ENCODE measurements at regions not wholly inside any gene's neighbourhood (a gene's known extent, or its start where the extent isn't known, plus 50 kb on each side); places are given as distances from the start of the nearest gene placed in this dataset.
"Not testable (repeated sequence)": the region's sequence is repeated elsewhere in the genome, so short reads cannot be mapped to it uniquely, and the experiment has no call there.

DNA sequence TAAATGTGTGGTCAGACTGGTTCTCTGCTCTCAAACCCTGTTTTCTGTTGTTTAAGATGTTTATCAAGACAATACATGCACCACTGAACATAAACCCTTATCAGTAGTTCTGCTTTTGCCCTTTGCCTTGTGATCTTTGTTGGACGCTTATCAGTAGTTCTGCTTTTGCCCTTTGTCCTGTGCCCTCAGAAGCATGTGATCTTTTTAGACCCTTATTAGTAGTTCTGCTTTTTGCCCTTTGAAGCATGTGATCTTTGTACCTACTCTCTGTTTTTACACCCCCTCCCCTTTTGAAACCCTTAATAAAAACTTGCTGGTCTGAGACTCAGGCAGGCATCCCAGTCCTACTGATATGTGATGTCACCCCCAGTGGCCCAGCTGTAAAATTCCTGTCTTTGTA is 121.7 kb upstream of the GC start:
- not testable (repeated sequence) for H3K79me1 ChIP-seq (ENCODE audit: low read depth, low read length); H2BK5ac ChIP-seq (ENCODE audit: low read length); H3K23ac ChIP-seq (ENCODE audit: low read depth, low read length, poor library complexity); H3K4me1 ChIP-seq (ENCODE audit: control insufficient read depth in 2 of 2, insufficient read depth in 1 of 2, low read depth in 1 of 2, low read length in 2 of 2); H3K18ac ChIP-seq (ENCODE audit: low read length); H2AFZ ChIP-seq (ENCODE audit: low read length); DNase-seq (ENCODE audit: low spot score); H4K8ac ChIP-seq (ENCODE audit: low read depth, low read length); H2BK12ac ChIP-seq (ENCODE audit: low read length); H3K27me3 ChIP-seq (ENCODE audit: control insufficient read depth in 3 of 3, insufficient read depth in 3 of 3, low read depth in 1 of 3, low read length in 3 of 3); H3K4ac ChIP-seq (ENCODE audit: low read length); H3K4me3 ChIP-seq (ENCODE audit: low read length in 2 of 2); H3K36me3 ChIP-seq (replicated peaks in 1 of 2; ENCODE audit: control insufficient read depth in 2 of 2, insufficient read depth in 2 of 2, low read length in 2 of 2); H3K4me2 ChIP-seq (ENCODE audit: insufficient read depth, low read length, poor library complexity, severe bottlenecking); H2AK5ac ChIP-seq (ENCODE audit: low read depth, low read length); H3K14ac ChIP-seq (ENCODE audit: low read length); H2BK120ac ChIP-seq (ENCODE audit: low read depth, low read length); H3K27ac ChIP-seq (replicated peaks; ENCODE audit: low read length); H4K91ac ChIP-seq (ENCODE audit: low read depth, low read length, poor library complexity); H3K9me3 ChIP-seq (replicated peaks in 1 of 2; ENCODE audit: control insufficient read depth in 2 of 2, insufficient read depth in 1 of 2, low read depth in 1 of 2, low read length in 2 of 2); H2BK15ac ChIP-seq (ENCODE audit: low read length); H3K9ac ChIP-seq (ENCODE audit: low read depth, low read length, poor library complexity)
- WGBS, 2 donors (ENCODE audit: extremely low coverage in 2 of 2, insufficient read length in 2 of 2, insufficient replicate concordance in 1 of 2) = no CpG with 5 or more reads among the region's 1 CpG

DNA sequence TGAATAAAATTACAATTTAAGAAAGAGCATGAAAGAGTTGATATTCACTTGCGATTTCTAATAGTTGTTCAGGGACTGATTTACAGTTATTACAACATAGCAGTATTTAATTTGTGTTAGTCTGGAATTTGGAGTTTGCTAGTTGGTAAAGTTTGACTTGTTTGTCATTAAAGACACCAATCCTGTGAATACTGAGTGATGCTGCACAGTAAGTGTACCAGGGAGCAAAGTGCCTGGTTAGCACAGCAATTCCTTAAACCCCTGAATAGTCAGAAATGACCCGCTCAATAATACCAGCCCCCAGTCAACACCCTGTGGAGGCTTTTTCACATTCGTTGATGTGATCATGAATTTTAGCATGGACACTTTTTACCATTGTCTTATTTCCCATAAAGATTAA is 122.2 kb upstream of the GC start:
- WGBS, 2 donors (ENCODE audit: extremely low coverage in 2 of 2, insufficient read length in 2 of 2, insufficient replicate concordance in 1 of 2) = no CpG with 5 or more reads among the region's 3 CpGs
- Histone ChIP-seq H3K79me1 (ENCODE audit: low read depth, low read length) (no peaks in the 10 kb centered on the region), H3K4me1 (ENCODE audit: control insufficient read depth in 2 of 2, insufficient read depth in 1 of 2, low read depth in 1 of 2, low read length in 2 of 2) (no peaks in the 10 kb centered on the region), H3K36me3 (replicated peaks in 1 of 2; ENCODE audit: control insufficient read depth in 2 of 2, insufficient read depth in 2 of 2, low read length in 2 of 2) (no peaks in the 10 kb centered on the region), H2BK120ac (ENCODE audit: low read depth, low read length) (no peak overlapping the region), H4K91ac (ENCODE audit: low read depth, low read length, poor library complexity) (no peak overlapping the region), H4K8ac (ENCODE audit: low read depth, low read length) (no peak overlapping the region), H3K4me3 (ENCODE audit: low read length in 2 of 2) (no peak overlapping the region), H3K14ac (ENCODE audit: low read length) (no peak overlapping the region), H2BK12ac (ENCODE audit: low read length) (no peak overlapping the region), H3K27me3 (ENCODE audit: control insufficient read depth in 3 of 3, insufficient read depth in 3 of 3, low read depth in 1 of 3, low read length in 3 of 3) (no peaks in the 10 kb centered on the region), H2BK15ac (ENCODE audit: low read length) (no peak overlapping the region), H3K4me2 (ENCODE audit: insufficient read depth, low read length, poor library complexity, severe bottlenecking) (no peak overlapping the region), H3K23ac (ENCODE audit: low read depth, low read length, poor library complexity) (no peak overlapping the region), H3K4ac (ENCODE audit: low read length) (no peak overlapping the region), H3K9me3 (replicated peaks in 1 of 2; ENCODE audit: control insufficient read depth in 2 of 2, insufficient read depth in 1 of 2, low read depth in 1 of 2, low read length in 2 of 2) (no peaks in the 10 kb centered on the region), H3K27ac (replicated peaks; ENCODE audit: low read length) (no peak overlapping the region), H2BK5ac (ENCODE audit: low read length) (no peak overlapping the region), H2AK5ac (ENCODE audit: low read depth, low read length) (no peak overlapping the region), H2AFZ (ENCODE audit: low read length) (no peak overlapping the region), H3K18ac (ENCODE audit: low read length) (no peak overlapping the region), H3K9ac (ENCODE audit: low read depth, low read length, poor library complexity) (no peak overlapping the region)
- DNase-seq (ENCODE audit: low spot score) = no peak

DNA sequence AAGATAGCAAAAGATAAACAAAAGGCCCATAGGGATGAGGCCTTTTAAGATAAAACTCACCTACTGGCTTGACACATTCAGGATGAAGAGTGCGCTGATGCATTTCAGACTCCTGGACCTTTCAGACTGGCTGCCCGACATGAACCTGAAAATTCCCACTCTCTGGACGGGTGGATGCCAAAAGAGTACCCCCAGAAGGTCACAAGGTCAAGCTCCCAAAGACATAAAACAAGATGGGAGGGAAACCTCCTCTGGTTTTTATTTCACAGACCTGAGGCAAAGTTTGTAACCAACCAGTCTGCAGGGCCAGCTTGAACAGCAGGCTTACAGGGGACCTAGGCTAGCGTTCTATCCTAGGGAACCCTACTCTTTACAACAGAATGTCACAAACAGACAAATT is 123.2 kb upstream of the GC start:
- H3K27ac ChIP-seq (replicated peaks; ENCODE audit: low read length) = no peak overlapping the region
- no peak overlapping the region for H4K8ac ChIP-seq (ENCODE audit: low read depth, low read length)
- DNase-seq (ENCODE audit: low spot score) = no peak
- WGBS, 2 donors (ENCODE audit: extremely low coverage in 2 of 2, insufficient read length in 2 of 2, insufficient replicate concordance in 1 of 2) = no CpG with 5 or more reads among the region's 4 CpGs
- no peaks in the 10 kb centered on the region for H3K79me1 ChIP-seq (ENCODE audit: low read depth, low read length)
- no peak overlapping the region for H3K14ac ChIP-seq (ENCODE audit: low read length)
- no peak overlapping the region for H2BK120ac ChIP-seq (ENCODE audit: low read depth, low read length)
- H3K4ac ChIP-seq (ENCODE audit: low read length) = no peak overlapping the region
- no peak overlapping the region for H4K91ac ChIP-seq (ENCODE audit: low read depth, low read length, poor library complexity)
- no peak overlapping the region for H3K4me2 ChIP-seq (ENCODE audit: insufficient read depth, low read length, poor library complexity, severe bottlenecking)
- H2BK15ac ChIP-seq (ENCODE audit: low read length) = no peak overlapping the region
- no peaks in the 10 kb centered on the region for H3K9me3 ChIP-seq (replicated peaks in 1 of 2; ENCODE audit: control insufficient read depth in 2 of 2, insufficient read depth in 1 of 2, low read depth in 1 of 2, low read length in 2 of 2)
- no peak overlapping the region for H2AK5ac ChIP-seq (ENCODE audit: low read depth, low read length)
- H3K36me3 ChIP-seq (replicated peaks in 1 of 2; ENCODE audit: control insufficient read depth in 2 of 2, insufficient read depth in 2 of 2, low read length in 2 of 2) = no peaks in the 10 kb centered on the region
- H3K4me1 ChIP-seq (ENCODE audit: control insufficient read depth in 2 of 2, insufficient read depth in 1 of 2, low read depth in 1 of 2, low read length in 2 of 2) = no peaks in the 10 kb centered on the region
- no peak overlapping the region for H3K4me3 ChIP-seq (ENCODE audit: low read length in 2 of 2)
- no peak overlapping the region for H2BK5ac ChIP-seq (ENCODE audit: low read length)
- no peak overlapping the region for H3K18ac ChIP-seq (ENCODE audit: low read length)
- H3K23ac ChIP-seq (ENCODE audit: low read depth, low read length, poor library complexity) = no peak overlapping the region
- no peak overlapping the region for H2BK12ac ChIP-seq (ENCODE audit: low read length)
- H3K9ac ChIP-seq (ENCODE audit: low read depth, low read length, poor library complexity) = no peak overlapping the region
- no peaks in the 10 kb centered on the region for H3K27me3 ChIP-seq (ENCODE audit: control insufficient read depth in 3 of 3, insufficient read depth in 3 of 3, low read depth in 1 of 3, low read length in 3 of 3)
- no peak overlapping the region for H2AFZ ChIP-seq (ENCODE audit: low read length)

DNA sequence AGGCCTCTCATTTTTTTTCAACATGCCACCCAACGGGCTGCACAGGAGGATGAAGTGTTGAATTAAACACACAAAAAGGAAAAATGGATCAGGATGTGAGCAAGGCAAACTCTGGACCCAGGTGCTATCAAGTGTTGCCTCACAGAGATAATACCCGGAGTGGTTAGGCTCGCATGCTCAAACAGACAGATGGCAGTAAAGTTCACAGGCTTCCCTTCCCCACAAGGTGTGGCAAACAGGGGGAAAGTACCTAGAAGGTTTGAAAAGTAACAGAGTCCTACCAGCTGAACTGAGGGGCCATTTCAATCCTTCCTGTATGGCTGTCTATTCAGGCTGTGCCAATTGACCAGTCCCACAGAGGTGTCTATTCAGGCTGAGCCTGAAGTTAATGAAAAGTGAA is 123.9 kb upstream of the GC start:
- H3K36me3 ChIP-seq (replicated peaks in 1 of 2; ENCODE audit: control insufficient read depth in 2 of 2, insufficient read depth in 2 of 2, low read length in 2 of 2) = no peaks in the 10 kb centered on the region
- no peaks in the 10 kb centered on the region for H3K4me1 ChIP-seq (ENCODE audit: control insufficient read depth in 2 of 2, insufficient read depth in 1 of 2, low read depth in 1 of 2, low read length in 2 of 2)
- no peak overlapping the region for H2BK15ac ChIP-seq (ENCODE audit: low read length)
- no peak overlapping the region for H2AK5ac ChIP-seq (ENCODE audit: low read depth, low read length)
- no peaks in the 10 kb centered on the region for H3K9me3 ChIP-seq (replicated peaks in 1 of 2; ENCODE audit: control insufficient read depth in 2 of 2, insufficient read depth in 1 of 2, low read depth in 1 of 2, low read length in 2 of 2)
- H4K8ac ChIP-seq (ENCODE audit: low read depth, low read length) = no peak overlapping the region
- H2BK120ac ChIP-seq (ENCODE audit: low read depth, low read length) = no peak overlapping the region
- no peak for DNase-seq (ENCODE audit: low spot score)
- no peak overlapping the region for H3K18ac ChIP-seq (ENCODE audit: low read length)
- no peak overlapping the region for H2BK12ac ChIP-seq (ENCODE audit: low read length)
- no peak overlapping the region for H2AFZ ChIP-seq (ENCODE audit: low read length)
- no peak overlapping the region for H3K4ac ChIP-seq (ENCODE audit: low read length)
- H3K4me3 ChIP-seq (ENCODE audit: low read length in 2 of 2) = no peak overlapping the region
- H3K27ac ChIP-seq (replicated peaks; ENCODE audit: low read length) = no peak overlapping the region
- H2BK5ac ChIP-seq (ENCODE audit: low read length) = no peak overlapping the region
- H3K4me2 ChIP-seq (ENCODE audit: insufficient read depth, low read length, poor library complexity, severe bottlenecking) = no peak overlapping the region
- no peak overlapping the region for H3K23ac ChIP-seq (ENCODE audit: low read depth, low read length, poor library complexity)
- WGBS, 2 donors (ENCODE audit: extremely low coverage in 2 of 2, insufficient read length in 2 of 2, insufficient replicate concordance in 1 of 2) = no CpG with 5 or more reads among the region's 3 CpGs
- H3K9ac ChIP-seq (ENCODE audit: low read depth, low read length, poor library complexity) = no peak overlapping the region
- H4K91ac ChIP-seq (ENCODE audit: low read depth, low read length, poor library complexity) = no peak overlapping the region
- no peaks in the 10 kb centered on the region for H3K27me3 ChIP-seq (ENCODE audit: control insufficient read depth in 3 of 3, insufficient read depth in 3 of 3, low read depth in 1 of 3, low read length in 3 of 3)
- no peak overlapping the region for H3K14ac ChIP-seq (ENCODE audit: low read length)
- H3K79me1 ChIP-seq (ENCODE audit: low read depth, low read length) = no peaks in the 10 kb centered on the region

All from neuronal stem cell (in vitro differentiated cells).